ENCODE measurements at regions not wholly inside any gene's neighbourhood (a gene's known extent, or its start where the extent isn't known, plus 50 kb on each side); places are given as distances from the start of the nearest gene placed in this dataset.

GRCh38 chr4:123575291-123575690 lies 178.7 kb downstream of the SPRY1 start:
- TF ChIP-seq, protein P1, sequence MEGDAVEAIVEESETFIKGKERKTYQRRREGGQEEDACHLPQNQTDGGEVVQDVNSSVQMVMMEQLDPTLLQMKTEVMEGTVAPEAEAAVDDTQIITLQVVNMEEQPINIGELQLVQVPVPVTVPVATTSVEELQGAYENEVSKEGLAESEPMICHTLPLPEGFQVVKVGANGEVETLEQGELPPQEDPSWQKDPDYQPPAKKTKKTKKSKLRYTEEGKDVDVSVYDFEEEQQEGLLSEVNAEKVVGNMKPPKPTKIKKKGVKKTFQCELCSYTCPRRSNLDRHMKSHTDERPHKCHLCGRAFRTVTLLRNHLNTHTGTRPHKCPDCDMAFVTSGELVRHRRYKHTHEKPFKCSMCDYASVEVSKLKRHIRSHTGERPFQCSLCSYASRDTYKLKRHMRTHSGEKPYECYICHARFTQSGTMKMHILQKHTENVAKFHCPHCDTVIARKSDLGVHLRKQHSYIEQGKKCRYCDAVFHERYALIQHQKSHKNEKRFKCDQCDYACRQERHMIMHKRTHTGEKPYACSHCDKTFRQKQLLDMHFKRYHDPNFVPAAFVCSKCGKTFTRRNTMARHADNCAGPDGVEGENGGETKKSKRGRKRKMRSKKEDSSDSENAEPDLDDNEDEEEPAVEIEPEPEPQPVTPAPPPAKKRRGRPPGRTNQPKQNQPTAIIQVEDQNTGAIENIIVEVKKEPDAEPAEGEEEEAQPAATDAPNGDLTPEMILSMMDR (conservative IDR thresholded peaks at IDR 0.05; ENCODE audit: low read length), result no peak
- no peak for TF ChIP-seq EZH2phosphoT487 (IDR thresholded peaks at IDR 0.05; ENCODE audit: borderline replicate concordance, low read depth, low read length)

Data from OCI-LY7 (cell line).